Stimulated activated CD8-positive, alpha-beta memory T cell treated with anti-CD3 and anti-CD28 coated beads, Interleukin-4, amount 100 ng/mL, for 1 hour (primary cell): ENCODE measurements at regions not wholly inside any gene's neighbourhood (a gene's known extent, or its start where the extent isn't known, plus 50 kb on each side); places are given as distances from the start of the nearest gene placed in this dataset.

Source experiments
- DNase-seq, 2 donors: peaks; one replicate each; pipeline ENCODE4 v3.0.0-alpha.2; 2020; ENCODE audit warnings: low read depth in 2 of 2, low spot score in 1 of 2

GRCh38 chr9:135219676-135220600 is 132.5 kb downstream of the OLFM1 start:
- DNase-seq: no peak

GRCh38 chr9:135220601-135221575 is 133.4 kb downstream of the OLFM1 start:
- no peak for DNase-seq

GRCh38 chr9:135221576-135221950 is 134.1 kb downstream of the OLFM1 start:
- no peak for DNase-seq

- no peak for DNase-seq
Observed at GRCh38 chr9:135221951-135222631, 134.6 kb downstream of the OLFM1 start.

- DNase-seq: no peak
Observed at GRCh38 chr9:135222881-135223760, 135.7 kb downstream of the OLFM1 start.

- no peak for DNase-seq
Observed at GRCh38 chr9:135223831-135224230, 136.4 kb downstream of the OLFM1 start.

GRCh38 chr9:135224286-135224877 is 136.9 kb downstream of the OLFM1 start:
- no peak for DNase-seq

- no peak for DNase-seq
Observed at GRCh38 chr9:135224921-135225541, 137.6 kb downstream of the OLFM1 start.

- no peak for DNase-seq
Observed at GRCh38 chr9:135225619-135226228, 138.3 kb downstream of the OLFM1 start.

GRCh38 chr9:135226369-135227050 is 139.0 kb downstream of the OLFM1 start:
- DNase-seq: no peak

- no peak for DNase-seq
Observed at GRCh38 chr9:135227641-135228251, 140.3 kb downstream of the OLFM1 start.

GRCh38 chr9:135228345-135228982 is 141.0 kb downstream of the OLFM1 start:
- no peak for DNase-seq

- no peak for DNase-seq
Observed at GRCh38 chr9:135228983-135229625, 141.6 kb downstream of the OLFM1 start.

GRCh38 chr9:135229701-135230385 is 142.4 kb downstream of the OLFM1 start:
- no peak for DNase-seq

GRCh38 chr9:135230386-135230765 is 142.9 kb downstream of the OLFM1 start:
- DNase-seq: no peak

- no peak for DNase-seq
Observed at GRCh38 chr9:135230817-135231520, 143.5 kb downstream of the OLFM1 start.
